Gastrocnemius medialis (tissue), 4 donors: ENCODE measurements at regions not wholly inside any gene's neighbourhood (a gene's known extent, or its start where the extent isn't known, plus 50 kb on each side); places are given as distances from the start of the nearest gene placed in this dataset.

Source experiments
- ATAC-seq, 2 donors: fragments of 150-250 bp; one replicate each; pipeline ENCODE4 v1.9.1; 2016
- DNase-seq, 2 donors: peaks; one replicate each; pipeline ENCODE4 v3.0.0-alpha.2; 2019
- H3K27ac ChIP-seq, 4 donors: fragments of 200-600 bp; sonication (generic); 1 replicate in 1 of 4; 2 replicates in 3 of 4; pipeline ENCODE4 v1.5.1; 2016 to 2018; ENCODE audit warnings: mild to moderate bottlenecking in 2 of 4, moderate library complexity in 1 of 4
- H3K27me3 ChIP-seq, 3 donors: fragments of 200-600 bp; sonication (generic) in 2 of 3; 1 replicate in 1 of 3; 2 replicates in 2 of 3; pipeline versions ENCODE4 v1.5.1 to v1.6.0; 2016 to 2019; ENCODE audit warnings: mild to moderate bottlenecking in 1 of 3, moderate library complexity in 1 of 3
- H3K36me3 ChIP-seq, 2 donors: fragments of 200-600 bp; sonication (generic) in 1 of 2; one replicate each; pipeline ENCODE4 v1.5.1; 2017 to 2018
- H3K4me1 ChIP-seq, 2 donors: fragments of 200-600 bp; sonication (generic) in 1 of 2; one replicate each; pipeline ENCODE4 v1.5.1; 2016 to 2017; ENCODE audit warnings: mild to moderate bottlenecking in 2 of 2
- H3K4me3 ChIP-seq, 4 donors: fragments of 200-600 bp; sonication (generic) in 3 of 4; 1 replicate in 1 of 4; 2 replicates in 3 of 4; pipeline ENCODE4 v1.5.1; 2016 to 2019; ENCODE audit warnings: mild to moderate bottlenecking in 2 of 4
- H3K9me3 ChIP-seq, 3 donors: fragments of 200-600 bp; sonication (generic) in 2 of 3; 1 replicate in 1 of 3; 2 replicates in 2 of 3; pipeline ENCODE4 v1.5.1; 2016 to 2019
- CTCF ChIP-seq, 5 experiments: fragments of 450-650 bp in 3 of 5; fragments of 200-600 bp in 2 of 5; sonication (generic) in 2 of 5; IDR thresholded peaks in 4 of 5; conservative IDR thresholded peaks in 1 of 5; 1 replicate in 4 of 5; 2 replicates in 1 of 5; pipeline ENCODE4 v1.5.1; 2016 to 2019; ENCODE audit warnings: antibody characterized with exemption in 5 of 5, mild to moderate bottlenecking in 3 of 5, moderate library complexity in 3 of 5
- POLR2A ChIP-seq, 2 donors: fragments of 450-650 bp; IDR thresholded peaks; one replicate each; pipeline ENCODE4 v1.6.1; 2017; ENCODE audit warnings: antibody characterized with exemption in 2 of 2, mild to moderate bottlenecking in 2 of 2, moderate library complexity in 2 of 2
- in situ Hi-C, 4 donors: fragments of 200-750 bp; cut with MboI; loops; one replicate each; pipeline versions ENCODE4 v1.15.0 to v1.8.0; 2017; ENCODE audit warnings: low sequenced_read_pairs in 4 of 4
- intact Hi-C: fragments of 100-400 bp; cut with DNase I; formaldehyde crosslinking; loops from one replicate; pipeline ENCODE4 v1.15.1; 2023; ENCODE audit warnings: low total_unique reads

GRCh38 chr5:108529381-108529780 is 147.5 kb upstream of the FBXL17 start:
- Histone ChIP-seq H3K9me3 (no peaks in the 10 kb centered on the region), H3K4me1 (no peaks in the 10 kb centered on the region), H3K4me3 (no peak overlapping the region), H3K36me3 (no peaks in the 10 kb centered on the region), H3K27me3 (no peaks in the 10 kb centered on the region), H3K27ac (no peak overlapping the region)
- ATAC-seq, result no peak
- TF ChIP-seq POLR2A (IDR thresholded peaks at IDR 0.05), result no peak
- TF ChIP-seq CTCF (IDR thresholded peaks at IDR 0.05 in 4 of 5, conservative IDR thresholded peaks at IDR 0.05 in 1 of 5), result no peak
- in situ Hi-C loops, result no loop called here
- no peak for DNase-seq
- intact Hi-C loops, result no loop called here

GRCh38 chr5:108528655-108529054 is 146.8 kb upstream of the FBXL17 start:
- Histone ChIP-seq H3K9me3 (no peaks in the 10 kb centered on the region), H3K36me3 (no peaks in the 10 kb centered on the region), H3K4me3 (no peak overlapping the region), H3K4me1 (no peaks in the 10 kb centered on the region), H3K27me3 (no peaks in the 10 kb centered on the region), H3K27ac (no peak overlapping the region)
- in situ Hi-C loops (no loop called here), intact Hi-C loops (no loop called here)
- no peak for DNase-seq
- ATAC-seq, result no peak
- no peak for TF ChIP-seq CTCF (IDR thresholded peaks at IDR 0.05 in 4 of 5, conservative IDR thresholded peaks at IDR 0.05 in 1 of 5)
- TF ChIP-seq POLR2A (IDR thresholded peaks at IDR 0.05), result no peak

- in situ Hi-C loops, result no loop called here
- Histone ChIP-seq H3K9me3 (no peaks in the 10 kb centered on the region), H3K4me1 (no peaks in the 10 kb centered on the region), H3K4me3 (no peak overlapping the region), H3K27me3 (no peaks in the 10 kb centered on the region), H3K36me3 (no peaks in the 10 kb centered on the region), H3K27ac (no peak overlapping the region)
- DNase-seq (no peak), ATAC-seq (no peak)
- no peak for TF ChIP-seq POLR2A (IDR thresholded peaks at IDR 0.05)
- no peak for TF ChIP-seq CTCF (IDR thresholded peaks at IDR 0.05 in 4 of 5, conservative IDR thresholded peaks at IDR 0.05 in 1 of 5)
- intact Hi-C loops, result no loop called here
Observed at GRCh38 chr5:108524564-108524963, 142.7 kb upstream of the FBXL17 start.

GRCh38 chr5:108523360-108523759 is 141.5 kb upstream of the FBXL17 start:
- TF ChIP-seq POLR2A (IDR thresholded peaks at IDR 0.05), result no peak
- no peak for TF ChIP-seq CTCF (IDR thresholded peaks at IDR 0.05 in 4 of 5, conservative IDR thresholded peaks at IDR 0.05 in 1 of 5)
- H3K27me3 ChIP-seq, result no peaks in the 10 kb centered on the region
- no peak for ATAC-seq
- H3K27ac ChIP-seq, result no peak overlapping the region
- no peak overlapping the region for H3K4me3 ChIP-seq
- no peaks in the 10 kb centered on the region for H3K9me3 ChIP-seq
- H3K4me1 ChIP-seq, result no peaks in the 10 kb centered on the region
- no peak for DNase-seq
- no peaks in the 10 kb centered on the region for H3K36me3 ChIP-seq
- intact Hi-C loops (no loop called here), in situ Hi-C loops (no loop called here)

- intact Hi-C loops, result no loop called here
- no peaks in the 10 kb centered on the region for H3K27me3 ChIP-seq
- H3K36me3 ChIP-seq, result no peaks in the 10 kb centered on the region
- H3K9me3 ChIP-seq, result no peaks in the 10 kb centered on the region
- DNase-seq (no peak), ATAC-seq (no peak)
- TF ChIP-seq POLR2A (IDR thresholded peaks at IDR 0.05) (no peak), CTCF (IDR thresholded peaks at IDR 0.05 in 4 of 5, conservative IDR thresholded peaks at IDR 0.05 in 1 of 5) (peak in 3 of 5 experiments; percentile 14 to 35 (median 23))
- no peak overlapping the region for H3K4me3 ChIP-seq
- no peak overlapping the region for H3K27ac ChIP-seq
- in situ Hi-C loops, result no loop called here
- H3K4me1 ChIP-seq, result no peaks in the 10 kb centered on the region
Observed at GRCh38 chr5:108521841-108522506, 140.1 kb upstream of the FBXL17 start.
